Neutrophil (primary cell): ENCODE measurements at regions not wholly inside any gene's neighbourhood (a gene's known extent, or its start where the extent isn't known, plus 50 kb on each side); places are given as distances from the start of the nearest gene placed in this dataset.
"Not testable (repeated sequence)": the region's sequence is repeated elsewhere in the genome, so short reads cannot be mapped to it uniquely, and the experiment has no call there.

Experiments
- H3K27ac ChIP-seq: fragments of 200-600 bp; sonication (generic); 2 replicates; pipeline ENCODE4 v1.5.1; 2016; ENCODE audit warnings: mild to moderate bottlenecking, moderate library complexity
- H3K27me3 ChIP-seq: fragments of 200-600 bp; sonication (generic); 2 replicates; pipeline ENCODE4 v1.6.0; 2016; ENCODE audit warnings: mild to moderate bottlenecking
- H3K36me3 ChIP-seq: fragments of 200-600 bp; sonication (generic); 2 replicates; pipeline ENCODE4 v1.5.1; 2017
- H3K4me1 ChIP-seq, 2 experiments: fragments of 200-600 bp in 1 of 2; sonication (generic) in 1 of 2; 1 replicate in 1 of 2; 2 replicates in 1 of 2; pipeline versions ENCODE4 v1.5.1 to v1.6.1; 2013 to 2016; ENCODE audit warnings: low read depth in 1 of 2, low read length in 1 of 2, mild to moderate bottlenecking in 1 of 2, moderate library complexity in 1 of 2; ENCODE audit not compliant: control insufficient read depth in 1 of 2, insufficient read depth in 1 of 2
- H3K4me3 ChIP-seq, 2 experiments: fragments of 200-600 bp in 1 of 2; sonication (generic) in 1 of 2; 1 replicate in 1 of 2; 2 replicates in 1 of 2; pipeline ENCODE4 v1.5.1; 2013 to 2016; ENCODE audit warnings: low read depth in 1 of 2, low read length in 1 of 2, mild to moderate bottlenecking in 1 of 2, moderate library complexity in 1 of 2
- H3K9me3 ChIP-seq: fragments of 200-600 bp; sonication (generic); 2 replicates; pipeline ENCODE4 v1.5.1; 2016
- TF ChIP-seq, protein P1 (sequence below): fragments of 200-600 bp; sonication (generic); IDR thresholded peaks from 2 replicates; pipeline ENCODE4 v1.5.1; 2016; ENCODE audit warnings: antibody characterized with exemption

DNA sequence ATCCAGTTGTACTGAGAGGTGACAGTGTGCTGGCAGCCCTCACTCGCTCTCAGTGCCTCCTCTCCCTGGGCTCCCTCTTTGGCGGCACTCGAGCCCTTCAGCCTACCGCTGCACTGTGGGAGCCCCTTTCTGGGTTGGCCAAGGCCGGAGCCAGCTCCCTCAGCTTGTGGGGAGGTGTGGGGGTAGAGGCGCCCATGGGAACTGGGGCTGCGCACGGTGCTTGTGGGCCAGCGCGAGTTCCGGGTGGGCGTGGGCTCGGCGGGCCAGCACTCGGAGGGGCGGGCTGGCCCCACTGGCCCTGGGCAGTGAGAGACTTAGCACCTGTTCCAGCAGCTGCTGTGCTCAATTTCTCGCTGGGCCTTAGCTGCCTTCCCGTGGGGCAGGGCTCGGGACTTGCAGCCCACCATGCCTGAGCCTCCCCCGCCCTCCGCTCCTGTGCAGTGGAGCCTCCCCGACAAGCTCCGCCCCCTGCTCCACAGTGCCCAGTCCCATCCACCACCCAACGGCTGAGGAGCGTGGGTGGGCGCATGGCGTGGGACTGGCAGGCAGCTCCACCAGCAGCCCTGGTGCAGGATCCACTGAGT is 342.2 kb upstream of the ZNF608 start:
- H3K27ac ChIP-seq: no peak overlapping the region
- H3K36me3 ChIP-seq: no peaks in the 10 kb centered on the region
- H3K4me1 ChIP-seq: no peaks in the 10 kb centered on the region
- H3K4me3 ChIP-seq: no peak overlapping the region
- H3K9me3 ChIP-seq: no peaks in the 10 kb centered on the region
- TF ChIP-seq, protein P1, sequence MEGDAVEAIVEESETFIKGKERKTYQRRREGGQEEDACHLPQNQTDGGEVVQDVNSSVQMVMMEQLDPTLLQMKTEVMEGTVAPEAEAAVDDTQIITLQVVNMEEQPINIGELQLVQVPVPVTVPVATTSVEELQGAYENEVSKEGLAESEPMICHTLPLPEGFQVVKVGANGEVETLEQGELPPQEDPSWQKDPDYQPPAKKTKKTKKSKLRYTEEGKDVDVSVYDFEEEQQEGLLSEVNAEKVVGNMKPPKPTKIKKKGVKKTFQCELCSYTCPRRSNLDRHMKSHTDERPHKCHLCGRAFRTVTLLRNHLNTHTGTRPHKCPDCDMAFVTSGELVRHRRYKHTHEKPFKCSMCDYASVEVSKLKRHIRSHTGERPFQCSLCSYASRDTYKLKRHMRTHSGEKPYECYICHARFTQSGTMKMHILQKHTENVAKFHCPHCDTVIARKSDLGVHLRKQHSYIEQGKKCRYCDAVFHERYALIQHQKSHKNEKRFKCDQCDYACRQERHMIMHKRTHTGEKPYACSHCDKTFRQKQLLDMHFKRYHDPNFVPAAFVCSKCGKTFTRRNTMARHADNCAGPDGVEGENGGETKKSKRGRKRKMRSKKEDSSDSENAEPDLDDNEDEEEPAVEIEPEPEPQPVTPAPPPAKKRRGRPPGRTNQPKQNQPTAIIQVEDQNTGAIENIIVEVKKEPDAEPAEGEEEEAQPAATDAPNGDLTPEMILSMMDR: no peak
- no peaks in the 10 kb centered on the region for H3K27me3 ChIP-seq

DNA sequence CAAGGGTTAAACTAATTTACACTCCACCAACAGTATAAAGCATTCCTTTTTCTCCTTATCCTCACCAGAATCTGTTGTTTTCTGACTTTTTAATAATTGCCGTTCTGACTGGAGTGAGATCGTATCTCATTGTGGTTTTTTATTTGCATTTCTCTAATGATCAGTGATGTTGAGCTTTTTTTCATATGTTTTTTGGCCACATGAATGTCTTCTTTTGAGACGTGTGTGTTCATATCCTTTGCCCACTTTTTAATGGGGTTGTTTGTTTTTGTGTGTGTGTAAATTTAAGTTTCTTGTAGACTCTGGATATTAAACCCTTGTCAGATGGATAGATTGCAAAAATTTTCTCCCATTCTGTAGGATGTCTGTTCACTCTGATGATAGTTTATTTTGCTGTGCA is 345.7 kb upstream of the ZNF608 start:
- H3K9me3 ChIP-seq, H3K36me3 ChIP-seq, H3K27ac ChIP-seq, H3K27me3 ChIP-seq, H3K4me1 ChIP-seq, H3K4me3 ChIP-seq: not testable (repeated sequence)

DNA sequence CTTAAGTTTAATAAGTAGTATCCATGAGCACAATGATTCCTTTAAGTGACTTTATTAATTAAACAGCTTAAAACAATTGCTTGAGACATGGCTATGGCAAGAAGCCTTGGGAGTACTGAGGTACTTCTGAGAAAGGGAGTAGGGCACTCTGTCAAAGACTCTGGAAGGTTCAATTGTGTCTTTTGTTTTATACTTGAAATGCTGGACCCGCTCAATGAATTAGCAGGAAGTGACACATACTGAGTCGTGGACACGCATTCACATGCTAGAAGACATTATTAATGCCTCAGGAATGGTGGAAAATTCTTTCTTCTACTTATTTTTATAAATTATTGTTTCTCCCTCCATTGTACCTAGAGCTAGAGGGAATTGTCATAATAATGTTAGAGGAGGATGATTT is 347.3 kb upstream of the ZNF608 start:
- no peak overlapping the region for H3K4me3 ChIP-seq
- no peaks in the 10 kb centered on the region for H3K9me3 ChIP-seq
- H3K27me3 ChIP-seq: no peaks in the 10 kb centered on the region
- H3K36me3 ChIP-seq: no peaks in the 10 kb centered on the region
- TF ChIP-seq, protein P1: no peak
- no peak overlapping the region for H3K27ac ChIP-seq
- no peaks in the 10 kb centered on the region for H3K4me1 ChIP-seq

DNA sequence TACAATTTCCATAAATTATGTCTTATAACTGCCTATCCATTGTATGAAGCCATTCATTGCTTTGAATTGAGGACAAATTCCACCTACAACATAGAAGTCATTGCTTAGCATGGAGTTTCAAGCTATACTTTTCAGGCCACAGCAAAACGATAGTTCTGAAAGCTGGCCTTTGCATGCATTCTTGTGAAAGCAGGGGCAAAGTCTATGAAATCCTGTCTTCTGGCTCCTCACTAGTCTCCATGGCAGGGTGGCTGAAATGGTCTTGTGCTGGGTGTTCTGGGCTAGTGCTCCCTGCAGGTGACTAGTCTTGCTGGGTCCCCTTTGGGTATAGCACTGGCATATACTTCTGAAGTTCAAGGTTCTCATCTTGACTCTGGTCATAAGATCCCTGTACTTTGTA is 353.9 kb upstream of the ZNF608 start:
- Histone ChIP-seq H3K9me3 (no peaks in the 10 kb centered on the region), H3K4me3 (no peak overlapping the region), H3K27ac (no peak overlapping the region), H3K4me1 (no peaks in the 10 kb centered on the region), H3K27me3 (no peaks in the 10 kb centered on the region), H3K36me3 (no peaks in the 10 kb centered on the region)
- TF ChIP-seq, protein P1: no peak

DNA sequence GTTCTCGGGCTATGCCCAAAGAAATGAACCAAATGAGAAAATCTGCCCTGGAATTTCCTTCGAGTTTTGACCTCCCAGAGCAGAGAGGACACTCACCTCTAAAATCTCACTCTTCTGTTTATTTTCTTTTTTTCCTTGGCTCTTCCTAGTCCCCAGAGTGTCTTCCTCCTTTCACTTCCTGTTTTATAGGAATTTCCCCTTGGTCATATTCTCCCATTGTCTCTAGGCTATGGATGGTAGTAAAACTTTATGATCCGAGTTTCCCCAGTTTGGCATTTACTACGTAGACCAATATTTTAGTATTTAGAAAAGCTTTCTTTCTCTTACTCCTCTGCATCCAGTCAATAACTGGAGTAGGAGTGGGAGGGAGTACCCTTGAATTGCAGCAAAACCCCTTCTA is 354.5 kb upstream of the ZNF608 start:
- H3K4me3 ChIP-seq: no peak overlapping the region
- no peak overlapping the region for H3K27ac ChIP-seq
- H3K9me3 ChIP-seq: no peaks in the 10 kb centered on the region
- no peaks in the 10 kb centered on the region for H3K27me3 ChIP-seq
- no peaks in the 10 kb centered on the region for H3K4me1 ChIP-seq
- TF ChIP-seq, protein P1: no peak
- H3K36me3 ChIP-seq: no peaks in the 10 kb centered on the region

DNA sequence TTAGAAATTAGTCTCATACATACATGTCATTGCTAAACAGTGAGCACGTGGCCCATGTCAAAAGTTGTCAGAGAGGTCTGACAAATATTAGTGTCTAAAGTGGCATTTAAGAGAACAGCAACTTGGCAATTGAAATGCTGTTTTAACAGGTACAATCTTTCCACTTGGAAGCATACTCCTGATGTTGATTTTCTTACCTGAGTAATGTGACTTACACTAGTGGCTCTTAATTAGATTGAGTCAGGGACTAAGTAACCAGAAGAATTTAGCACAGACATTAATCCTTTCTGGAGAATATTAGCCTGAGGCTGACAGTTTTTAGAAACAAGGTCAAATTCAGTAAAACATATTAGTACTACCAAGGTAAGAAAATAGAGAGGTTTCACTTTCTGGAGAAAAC is 357.0 kb upstream of the ZNF608 start:
- Histone ChIP-seq H3K9me3 (no peaks in the 10 kb centered on the region), H3K36me3 (no peaks in the 10 kb centered on the region), H3K27me3 (no peaks in the 10 kb centered on the region), H3K4me1 (no peaks in the 10 kb centered on the region), H3K27ac (no peak overlapping the region), H3K4me3 (no peak overlapping the region)
- TF ChIP-seq, protein P1: no peak
